Limb (tissue), 2 donors: ENCODE measurements at regions not wholly inside any gene's neighbourhood (a gene's known extent, or its start where the extent isn't known, plus 50 kb on each side); places are given as distances from the start of the nearest gene placed in this dataset.
A peak's percentile ranks its signal among the peaks of the same experiment; 100 is the strongest.
"Not testable (repeated sequence)": the region's sequence is repeated elsewhere in the genome, so short reads cannot be mapped to it uniquely, and the experiment has no call there.

ENCODE experiments used
- DNase-seq, 2 donors: peaks; one replicate each; pipeline ENCODE4 v3.0.0-alpha.2; 2016; ENCODE audit errors: extremely low spot score in 2 of 2

DNA sequence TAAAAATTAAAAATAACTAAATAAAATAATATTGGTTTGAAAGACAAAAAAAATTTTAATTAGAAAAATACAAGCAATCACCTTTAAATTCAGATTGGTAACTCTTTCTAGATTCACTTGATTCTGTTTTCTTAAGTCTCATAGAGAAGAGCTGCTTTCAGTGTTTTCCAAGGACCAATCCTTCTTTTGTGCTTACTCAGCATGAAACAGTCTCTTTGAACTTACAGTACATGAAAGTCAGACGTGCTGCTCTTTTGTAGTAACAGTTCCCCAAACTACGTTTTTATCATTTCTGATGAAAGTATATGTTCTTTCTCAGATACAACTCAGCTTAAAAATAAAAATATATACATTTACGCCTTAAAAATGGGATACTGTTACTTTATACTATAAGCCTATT lies 171.9 kb upstream of the CCDC54 start:
- no peak for DNase-seq

DNA sequence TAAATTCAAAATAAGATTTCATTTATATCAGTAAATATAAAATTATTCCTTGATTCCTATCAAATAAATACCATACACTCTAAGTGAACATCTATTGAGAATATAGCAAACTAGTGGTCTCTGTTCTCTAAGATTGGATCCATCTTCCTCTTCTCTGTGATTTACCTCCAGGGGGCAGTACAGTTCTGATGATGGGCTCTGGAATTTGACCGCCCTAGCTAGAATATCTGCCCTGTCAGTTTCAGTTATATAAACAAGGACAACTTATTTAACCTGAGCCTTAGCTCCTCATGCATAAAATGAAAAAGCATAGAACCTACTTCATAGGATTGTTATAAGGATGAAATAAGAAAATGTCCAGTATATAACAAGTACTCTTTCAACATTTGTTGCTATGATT lies 171.1 kb upstream of the CCDC54 start:
- no peak for DNase-seq

DNA sequence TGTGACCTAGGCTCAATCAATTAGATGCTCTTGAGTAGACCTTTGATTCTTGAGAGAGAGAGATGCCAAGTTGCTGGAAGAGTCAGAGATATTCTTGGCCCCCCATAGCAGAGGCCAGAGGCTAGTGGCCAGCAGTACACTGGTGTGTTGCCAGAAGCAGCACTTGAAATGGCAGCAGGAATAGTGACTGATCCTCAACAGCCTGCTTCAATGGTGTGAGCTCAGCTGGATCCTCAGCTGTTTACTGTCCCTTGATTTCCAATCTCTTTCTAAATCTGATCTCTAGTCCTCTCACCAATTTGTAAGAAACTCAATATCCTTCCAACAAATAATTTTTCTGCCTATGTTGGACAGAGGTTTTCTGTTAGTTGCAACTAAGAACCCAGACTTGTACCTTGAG lies 170.3 kb upstream of the CCDC54 start:
- DNase-seq: no peak

DNA sequence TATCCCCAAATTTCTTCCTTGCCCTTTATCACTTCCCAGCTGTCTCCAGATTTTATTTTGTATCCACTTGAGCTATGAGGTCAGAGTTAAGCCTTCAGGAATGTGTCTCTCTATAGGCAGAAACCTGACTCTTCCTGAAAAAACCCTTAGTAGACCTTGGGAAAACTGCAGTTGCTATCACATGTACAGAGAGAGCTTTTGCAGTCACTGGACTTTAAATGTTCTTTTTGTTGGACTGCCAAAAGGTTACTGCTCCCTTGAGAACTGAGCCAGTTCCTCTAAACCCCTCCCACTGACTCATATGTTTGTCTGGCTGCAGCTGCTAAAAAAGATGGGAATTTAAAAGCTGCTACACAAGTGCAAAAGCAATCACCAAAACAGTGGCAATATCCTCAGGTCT lies 169.1 kb upstream of the CCDC54 start:
- DNase-seq: peak; percentile 53 to 97

DNA sequence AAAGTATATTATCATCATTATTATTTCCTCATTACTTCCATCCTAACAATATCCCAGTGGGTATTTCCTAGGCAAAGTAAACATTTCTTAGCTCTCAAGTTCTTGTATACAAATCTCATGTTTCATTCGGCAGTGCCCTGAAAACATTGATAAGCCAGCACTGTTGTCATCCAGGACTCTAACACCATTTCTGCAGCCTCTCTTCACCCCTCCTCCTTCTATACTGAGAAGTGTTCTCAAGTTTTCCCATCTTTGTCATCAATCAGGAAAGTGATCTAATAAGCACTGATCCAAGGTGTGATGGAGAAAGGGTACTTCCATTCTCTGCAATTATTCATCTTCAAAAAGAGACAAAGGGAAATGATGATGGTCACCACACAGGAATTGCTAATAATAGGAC lies 168.4 kb upstream of the CCDC54 start:
- DNase-seq: no peak

DNA sequence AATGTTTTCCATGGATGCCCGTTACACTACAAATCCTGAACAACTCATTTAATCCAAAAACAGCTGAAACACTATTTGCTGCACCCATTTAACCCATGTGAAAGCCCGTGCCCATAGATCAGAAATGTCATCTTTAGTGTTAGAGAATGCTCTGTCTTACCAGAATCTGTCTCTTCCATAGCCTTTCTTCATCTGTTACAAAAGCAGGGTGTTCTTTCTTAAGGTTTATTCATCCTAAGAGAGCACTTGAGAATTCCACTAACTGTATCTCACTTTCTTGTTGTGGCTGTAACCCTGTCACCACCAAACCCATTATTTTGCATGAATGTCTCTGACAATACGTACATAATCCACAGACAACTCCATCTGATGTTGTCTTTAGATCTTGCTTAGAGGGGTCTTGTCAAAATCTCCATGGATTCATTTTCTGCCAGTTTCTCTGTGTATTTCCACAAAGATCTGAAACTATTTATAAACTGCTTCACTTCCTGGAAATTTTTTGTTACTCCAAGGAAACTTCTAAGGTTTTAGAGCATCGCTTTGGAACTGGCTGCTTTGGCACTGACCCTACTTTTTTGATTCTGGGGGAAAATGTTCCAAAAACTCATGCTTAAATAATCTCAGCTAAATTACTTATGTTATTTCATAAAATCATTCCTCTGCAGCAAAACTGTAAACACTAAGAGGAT lies 167.8 kb upstream of the CCDC54 start:
- DNase-seq: peak in 1 of 2 donors; percentile 67

DNA sequence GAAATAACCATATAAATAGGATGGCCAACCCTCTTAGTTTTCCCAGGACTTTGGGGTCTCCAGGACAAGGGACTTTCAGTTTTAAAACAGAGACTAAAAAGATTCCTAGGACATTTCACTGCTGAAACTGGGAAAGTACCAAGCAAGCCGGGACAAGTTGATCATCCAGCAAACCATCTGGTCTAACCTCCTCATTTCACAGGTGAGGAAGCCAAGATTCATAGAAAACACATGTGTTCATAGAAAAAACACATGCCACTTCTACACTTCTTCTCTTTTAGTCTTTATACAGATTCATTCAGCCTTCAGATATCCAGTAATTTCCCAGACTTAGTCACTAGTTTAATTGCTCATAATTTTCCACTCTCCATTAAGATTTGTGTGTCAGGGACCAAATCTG lies 165.6 kb upstream of the CCDC54 start:
- DNase-seq: no peak

DNA sequence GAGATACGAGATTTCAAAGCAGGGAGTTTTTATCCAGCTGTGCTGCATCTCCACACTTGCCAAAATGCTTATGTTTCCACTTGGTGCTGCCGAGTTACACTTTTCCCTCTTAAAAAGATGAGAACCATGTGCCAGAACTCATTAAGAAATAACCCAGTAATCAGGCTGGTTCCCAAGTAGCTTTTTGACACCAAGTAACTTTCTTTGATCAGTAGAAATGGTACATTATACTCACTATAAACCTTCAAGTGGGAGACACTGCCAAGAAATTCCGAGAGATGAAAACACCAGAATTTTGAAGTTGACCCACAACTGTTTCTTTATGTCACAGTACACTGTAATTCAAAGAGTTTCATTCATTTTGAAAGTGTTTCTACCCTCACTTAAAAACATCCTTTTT lies 164.6 kb upstream of the CCDC54 start:
- no peak for DNase-seq

DNA sequence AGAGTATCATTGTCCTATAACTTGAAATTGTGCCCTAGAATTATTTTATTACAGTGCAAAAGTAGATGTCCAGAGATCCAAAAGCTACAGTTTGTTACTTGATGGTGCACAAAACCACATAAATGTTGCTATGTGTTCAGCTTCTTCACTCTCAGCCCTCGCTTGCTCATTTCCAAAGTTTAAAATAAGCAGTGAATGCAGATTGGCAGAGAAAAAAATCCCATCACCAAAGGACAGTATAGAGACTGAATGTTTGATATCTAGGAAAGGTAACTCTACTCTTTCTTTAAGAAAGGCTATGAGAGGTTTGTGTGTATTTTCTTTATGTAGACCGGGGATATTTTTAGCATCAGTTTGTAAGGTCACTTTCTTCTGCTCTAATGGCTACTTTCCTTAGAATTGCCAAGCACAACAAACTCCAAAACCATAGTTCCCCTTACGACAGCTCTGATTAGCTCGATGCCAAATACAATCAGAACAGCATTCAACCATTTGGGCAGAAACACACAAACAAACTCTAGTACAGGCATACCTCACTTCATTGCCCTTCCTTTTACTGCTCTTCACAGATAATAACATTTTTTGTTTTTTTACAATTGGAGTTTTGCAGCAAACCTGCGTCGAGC lies 164.1 kb upstream of the CCDC54 start:
- DNase-seq: no peak

DNA sequence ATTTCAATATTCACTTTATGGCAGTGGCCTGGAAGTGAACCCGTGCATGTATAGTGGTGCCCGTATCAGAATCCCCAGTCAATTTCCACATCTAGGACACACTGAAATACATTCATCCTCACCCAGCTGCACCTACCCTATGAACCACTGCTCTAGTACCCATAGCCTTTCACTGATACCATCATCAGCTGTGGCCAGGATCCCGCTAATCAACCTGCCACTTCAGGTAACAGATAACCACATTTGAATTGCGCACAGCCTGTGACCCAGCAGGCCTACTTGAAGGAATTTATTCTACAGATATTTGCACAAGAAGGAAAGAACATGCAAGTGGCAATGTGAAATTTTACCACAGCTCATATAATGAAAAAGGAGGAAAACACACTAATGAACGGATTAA lies 161.0 kb upstream of the CCDC54 start:
- no peak for DNase-seq

DNA sequence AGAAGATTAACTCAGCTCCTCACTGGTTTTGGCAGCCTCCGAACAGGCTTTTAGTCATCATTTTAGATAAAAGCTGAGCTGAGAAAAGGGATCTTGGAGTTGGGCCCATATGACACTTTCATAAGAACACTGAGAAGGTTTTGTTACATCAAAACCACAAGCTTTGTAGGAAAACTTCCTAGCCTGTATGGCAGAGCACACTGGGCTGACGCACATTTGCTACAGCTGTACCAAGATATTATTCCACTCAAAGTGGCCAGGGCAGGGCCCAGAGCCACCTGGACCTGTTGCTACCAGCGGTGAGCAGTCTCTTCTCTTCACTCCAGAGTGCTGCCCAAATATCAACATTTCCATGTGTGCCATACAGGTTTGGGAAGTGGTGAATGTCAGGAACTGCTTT lies 160.5 kb upstream of the CCDC54 start:
- no peak for DNase-seq

DNA sequence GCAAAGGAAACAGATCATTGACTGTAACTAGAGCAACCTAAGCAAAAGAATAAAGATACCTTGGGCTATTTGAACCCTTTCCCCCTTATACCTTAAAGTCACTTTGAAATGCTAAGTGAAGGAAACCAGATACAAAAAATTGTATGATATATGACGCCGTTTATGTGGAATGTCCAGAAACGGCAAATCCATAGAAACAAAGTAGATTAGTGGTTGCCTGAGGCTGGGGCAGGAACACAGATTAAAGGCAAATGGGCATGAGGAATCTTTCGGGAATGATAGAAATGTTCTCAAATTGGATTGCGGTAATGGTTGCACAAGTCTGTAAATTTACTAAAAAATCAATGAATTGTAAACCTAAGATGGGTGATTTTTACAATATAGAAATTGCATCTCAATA lies 160.1 kb upstream of the CCDC54 start:
- no peak for DNase-seq

DNA sequence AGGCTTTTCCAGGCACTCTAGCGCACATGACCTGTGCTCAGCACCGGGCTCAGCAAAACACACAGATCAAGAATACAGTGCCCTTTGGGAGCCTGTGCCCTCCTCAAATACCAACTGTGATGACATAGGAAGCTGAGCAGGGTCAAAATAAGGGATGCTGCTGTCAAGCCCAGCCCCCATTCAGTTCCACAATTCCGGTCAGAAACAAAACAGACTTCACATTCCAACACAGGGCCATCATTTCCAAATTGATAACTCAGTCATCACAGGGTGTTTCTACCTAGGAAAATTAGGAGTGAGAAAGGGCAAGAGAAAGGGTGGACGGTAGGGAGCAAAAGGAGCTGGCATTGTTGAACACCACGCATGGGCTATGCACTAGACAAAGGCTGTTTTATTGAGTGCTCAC lies 158.4 kb upstream of the CCDC54 start:
- DNase-seq: no peak

DNA sequence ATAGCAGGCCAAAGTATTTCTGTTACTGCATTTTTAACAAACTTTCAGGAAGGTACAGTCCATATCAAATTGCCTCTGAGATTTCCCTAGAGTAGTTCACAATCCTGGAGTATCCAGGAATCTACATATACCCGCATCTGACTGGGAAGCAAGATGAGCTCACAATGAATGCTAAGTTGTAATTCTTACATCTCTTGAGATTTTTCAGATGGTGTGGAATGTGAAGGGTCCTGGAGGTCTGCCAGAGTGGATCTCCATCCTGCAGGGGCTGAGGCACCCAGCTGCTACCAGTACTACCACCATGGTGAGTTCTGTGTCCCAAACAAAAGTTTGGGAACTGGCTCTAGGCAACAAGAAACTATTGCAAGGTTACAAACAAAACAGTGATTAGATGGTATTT lies 156.7 kb upstream of the CCDC54 start:
- no peak for DNase-seq

DNA sequence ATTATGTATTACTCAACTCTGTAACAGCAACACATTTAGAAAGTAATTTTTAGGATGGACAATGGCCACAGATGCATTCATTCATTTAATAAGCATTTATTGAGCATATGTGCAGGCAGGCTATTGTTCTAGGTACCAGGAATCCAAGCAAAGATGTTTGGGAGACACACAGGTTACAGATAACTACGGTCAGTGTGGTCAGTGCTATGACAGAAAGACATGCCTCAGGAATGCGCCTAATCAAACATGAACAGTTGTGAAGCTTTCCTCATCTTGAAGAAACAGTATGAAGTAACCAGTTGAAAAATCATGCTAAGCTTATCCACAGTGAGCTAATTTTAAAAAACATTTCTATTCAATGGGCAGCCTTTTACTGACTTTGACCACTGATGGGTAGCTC lies 155.4 kb upstream of the CCDC54 start:
- DNase-seq: no peak

DNA sequence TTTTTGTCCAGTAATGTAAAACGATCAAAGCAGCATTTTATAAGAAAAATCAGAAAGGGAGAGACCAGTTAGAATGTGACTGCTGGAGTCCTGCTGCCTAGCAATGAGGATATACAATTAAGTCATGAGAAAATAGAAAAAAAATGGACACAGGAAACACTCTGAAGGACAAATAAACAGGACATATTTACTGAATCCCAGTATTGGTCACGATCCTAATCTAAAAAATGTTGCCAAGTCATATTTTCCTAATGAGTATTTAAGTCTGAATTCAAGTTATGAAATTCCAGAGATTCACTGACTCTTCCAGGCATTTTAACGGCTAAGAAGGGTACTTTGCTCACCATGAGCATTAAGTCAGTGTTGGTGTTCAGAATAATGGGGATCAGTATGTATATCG lies 154.3 kb upstream of the CCDC54 start:
- DNase-seq: no peak

DNA sequence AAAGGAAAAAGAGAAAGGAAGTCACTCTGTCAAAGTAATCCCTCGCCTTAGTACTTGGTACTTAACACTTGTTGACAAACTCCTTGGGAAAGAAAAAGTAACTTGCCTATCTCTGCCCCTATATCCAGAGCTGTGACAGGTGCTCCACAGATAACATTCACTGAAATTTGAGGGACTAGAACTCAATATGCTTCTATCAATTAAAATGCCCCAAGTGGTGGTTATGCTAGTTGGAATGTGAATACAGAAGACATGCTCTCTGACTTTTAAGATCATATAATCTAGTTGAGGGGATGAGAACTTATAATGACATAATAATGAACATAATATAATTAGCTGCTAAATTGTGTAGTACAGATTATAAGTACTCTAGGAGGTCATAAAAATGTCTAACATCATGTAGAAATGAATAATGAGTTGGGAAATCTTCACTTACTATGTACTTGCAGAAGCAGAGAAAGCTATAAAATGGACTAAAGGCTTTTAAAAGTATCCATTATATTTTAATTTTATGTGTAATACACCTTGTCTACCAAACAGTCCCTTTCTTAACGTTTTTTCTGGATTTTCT lies 153.1 kb upstream of the CCDC54 start:
- DNase-seq: no peak

DNA sequence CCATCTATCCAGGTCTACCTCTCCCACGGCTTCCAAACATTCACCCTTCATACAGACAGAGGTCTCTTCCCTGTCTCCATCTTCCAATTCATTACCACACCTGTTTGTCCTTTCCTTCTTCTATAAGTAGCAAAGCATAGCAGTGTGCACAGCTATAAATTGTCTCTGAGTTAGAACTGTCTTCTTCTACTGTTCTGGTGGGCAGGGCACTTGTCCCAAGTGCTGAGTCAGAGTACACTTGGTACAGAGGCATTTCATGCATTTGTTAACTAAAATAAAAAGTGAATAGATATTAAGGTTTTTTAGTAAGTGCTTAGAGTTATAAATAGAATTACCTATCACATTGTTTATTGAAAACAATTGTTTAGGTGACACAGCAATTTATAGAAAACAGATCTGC lies 150.1 kb upstream of the CCDC54 start:
- no peak for DNase-seq

DNA sequence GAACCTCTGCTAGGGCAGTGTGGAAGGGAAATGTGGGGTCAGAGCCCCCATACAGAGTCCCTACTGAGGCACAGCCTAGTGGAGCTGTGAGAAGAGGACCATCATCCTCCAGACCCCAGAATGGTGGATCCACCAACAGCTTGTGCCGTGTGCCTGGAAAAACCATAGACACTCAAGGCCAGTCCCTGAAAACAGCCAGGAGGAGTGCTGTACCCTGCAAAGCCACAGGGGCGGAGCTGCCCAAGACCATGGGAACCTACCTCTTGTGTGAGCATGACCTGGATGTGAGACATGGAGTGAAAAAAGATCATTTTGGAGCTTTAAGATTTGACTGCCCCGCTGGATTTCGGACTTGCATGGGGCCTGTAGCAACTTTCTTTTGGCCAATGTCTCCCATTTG lies 143.4 kb upstream of the CCDC54 start:
- not testable (repeated sequence) for DNase-seq

DNA sequence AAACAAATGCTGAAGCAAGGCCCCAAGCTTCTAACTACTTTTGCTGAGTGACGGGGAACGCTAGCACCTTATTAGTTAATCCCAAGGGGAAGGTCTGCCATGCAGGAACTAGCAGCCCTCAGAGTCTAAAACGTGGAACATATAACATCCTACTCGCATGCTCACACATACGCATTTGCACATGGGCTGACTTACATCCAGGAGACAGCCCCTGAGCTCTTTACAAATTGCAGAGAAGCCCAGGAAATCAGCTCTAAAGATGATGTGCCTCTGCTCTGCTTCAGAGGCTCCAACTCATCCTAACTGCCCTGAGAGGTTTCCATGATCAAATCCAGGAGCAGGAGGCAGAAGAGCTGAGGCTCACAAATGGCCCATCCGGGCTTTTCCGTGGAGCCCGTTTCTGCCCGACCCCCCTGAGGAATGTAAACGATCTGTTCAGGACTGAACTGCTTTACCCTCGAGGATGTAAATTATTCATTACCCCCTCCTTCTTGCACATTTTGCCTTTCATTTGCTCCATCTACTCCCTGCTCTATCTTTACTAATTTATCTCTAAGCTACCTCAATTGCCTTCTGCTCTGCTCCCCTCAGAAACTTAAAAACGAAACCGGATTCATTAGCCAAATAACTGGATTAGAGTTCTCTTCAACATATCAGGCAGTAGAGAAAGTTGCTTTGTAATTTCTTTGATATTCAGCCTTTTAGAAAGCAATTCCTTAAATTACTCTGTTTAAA lies 141.9 kb upstream of the CCDC54 start:
- DNase-seq: no peak

DNA sequence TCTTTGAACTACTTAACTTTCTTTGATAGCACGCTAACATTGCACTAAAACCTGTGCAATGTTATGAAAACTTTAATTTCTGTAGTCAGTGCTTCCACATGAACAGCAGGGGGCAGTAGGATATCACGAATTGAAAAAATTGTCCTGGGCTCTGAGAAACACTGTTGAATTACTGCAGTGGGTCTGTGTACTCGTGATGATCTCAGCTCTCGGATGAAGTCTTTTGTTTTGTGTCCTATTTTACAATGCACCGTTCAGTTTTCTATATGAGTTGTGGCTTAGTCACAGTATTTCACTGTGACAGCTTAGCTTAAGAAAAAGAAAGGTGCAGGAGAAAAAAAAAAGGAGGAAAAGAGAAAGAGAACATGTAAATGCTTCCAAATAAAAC lies 141.3 kb upstream of the CCDC54 start:
- DNase-seq: peak; percentile 60 to 92

DNA sequence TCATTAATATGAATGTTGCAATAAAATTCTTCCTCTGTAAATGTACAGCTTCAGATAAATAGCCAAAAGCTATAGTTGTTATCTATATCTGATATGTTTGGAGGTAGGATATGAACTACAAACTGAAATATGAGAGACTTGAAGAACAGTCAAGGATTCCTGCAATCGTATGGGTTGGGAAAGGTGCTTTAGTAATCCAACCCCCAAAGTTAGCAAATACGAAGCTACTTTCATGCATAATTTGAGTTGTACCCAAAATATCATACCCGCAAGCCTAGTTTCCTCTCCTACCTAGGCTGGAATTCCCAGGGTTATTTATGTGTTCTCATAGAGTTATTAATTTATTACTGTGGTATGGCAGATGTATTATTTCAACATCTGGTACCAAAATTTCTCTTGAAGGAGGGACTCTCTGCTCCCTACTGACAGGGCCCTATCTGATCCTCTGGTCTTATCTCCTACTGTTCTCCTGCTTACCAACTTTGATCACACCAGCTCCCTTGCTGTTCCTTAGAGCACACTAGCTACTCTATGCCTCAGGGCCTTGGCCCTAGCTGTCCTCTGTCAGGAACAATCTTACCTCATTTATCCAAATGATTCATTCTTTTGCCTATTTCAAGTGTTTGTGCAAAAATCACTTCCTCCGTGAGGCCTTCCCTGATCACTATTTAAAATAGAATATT lies 140.4 kb upstream of the CCDC54 start:
- no peak for DNase-seq
